ENCODE measurements at regions not wholly inside any gene's neighbourhood (a gene's known extent, or its start where the extent isn't known, plus 50 kb on each side); places are given as distances from the start of the nearest gene placed in this dataset.

DNA sequence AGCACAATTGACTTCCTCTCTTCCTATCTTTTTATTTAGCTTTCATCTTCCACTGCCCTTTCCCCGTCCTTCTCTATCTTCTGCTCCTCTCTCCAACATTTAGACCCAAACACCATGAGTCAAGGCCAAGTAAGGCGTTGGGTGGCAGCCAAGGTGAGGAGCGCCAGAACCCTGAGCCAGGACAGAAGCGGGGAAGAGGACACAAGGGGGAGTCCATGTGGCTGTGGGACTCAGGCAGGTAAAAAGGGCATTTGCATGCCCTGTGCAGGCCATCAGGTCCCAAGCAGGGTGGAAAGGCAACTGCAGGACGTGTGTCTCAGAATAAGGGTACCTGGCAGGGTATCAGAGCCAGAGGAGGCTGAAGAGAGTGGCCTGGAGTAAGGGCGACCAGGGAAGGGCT, 192.4 kb upstream of the PFKP start:
- TF ChIP-seq OSR2 (tag by site-specific recombination; IDR thresholded peaks at IDR 0.05) (no peak), ZBTB8A (tag by site-specific recombination; IDR thresholded peaks at IDR 0.05) (no peak), SP2 (tag by site-specific recombination; IDR thresholded peaks at IDR 0.05) (no peak), ZNF624 (tag by site-specific recombination; IDR thresholded peaks at IDR 0.05) (no peak), ZNF449 (tag by site-specific recombination; IDR thresholded peaks at IDR 0.05) (no peak), KLF9 (tag by site-specific recombination; IDR thresholded peaks at IDR 0.05; ENCODE audit: low read depth) (no peak), KLF10 (tag by site-specific recombination; IDR thresholded peaks at IDR 0.05) (no peak), ZNF792 (tag by site-specific recombination; IDR thresholded peaks at IDR 0.05) (no peak), HOXA7 (CRISPR knock-in tag; IDR thresholded peaks at IDR 0.05; ENCODE audit: borderline replicate concordance) (no peak), ZNF311 (tag by site-specific recombination; IDR thresholded peaks at IDR 0.05; ENCODE audit: borderline replicate concordance) (no peak)
- TF ChIP-seq, protein P1, sequence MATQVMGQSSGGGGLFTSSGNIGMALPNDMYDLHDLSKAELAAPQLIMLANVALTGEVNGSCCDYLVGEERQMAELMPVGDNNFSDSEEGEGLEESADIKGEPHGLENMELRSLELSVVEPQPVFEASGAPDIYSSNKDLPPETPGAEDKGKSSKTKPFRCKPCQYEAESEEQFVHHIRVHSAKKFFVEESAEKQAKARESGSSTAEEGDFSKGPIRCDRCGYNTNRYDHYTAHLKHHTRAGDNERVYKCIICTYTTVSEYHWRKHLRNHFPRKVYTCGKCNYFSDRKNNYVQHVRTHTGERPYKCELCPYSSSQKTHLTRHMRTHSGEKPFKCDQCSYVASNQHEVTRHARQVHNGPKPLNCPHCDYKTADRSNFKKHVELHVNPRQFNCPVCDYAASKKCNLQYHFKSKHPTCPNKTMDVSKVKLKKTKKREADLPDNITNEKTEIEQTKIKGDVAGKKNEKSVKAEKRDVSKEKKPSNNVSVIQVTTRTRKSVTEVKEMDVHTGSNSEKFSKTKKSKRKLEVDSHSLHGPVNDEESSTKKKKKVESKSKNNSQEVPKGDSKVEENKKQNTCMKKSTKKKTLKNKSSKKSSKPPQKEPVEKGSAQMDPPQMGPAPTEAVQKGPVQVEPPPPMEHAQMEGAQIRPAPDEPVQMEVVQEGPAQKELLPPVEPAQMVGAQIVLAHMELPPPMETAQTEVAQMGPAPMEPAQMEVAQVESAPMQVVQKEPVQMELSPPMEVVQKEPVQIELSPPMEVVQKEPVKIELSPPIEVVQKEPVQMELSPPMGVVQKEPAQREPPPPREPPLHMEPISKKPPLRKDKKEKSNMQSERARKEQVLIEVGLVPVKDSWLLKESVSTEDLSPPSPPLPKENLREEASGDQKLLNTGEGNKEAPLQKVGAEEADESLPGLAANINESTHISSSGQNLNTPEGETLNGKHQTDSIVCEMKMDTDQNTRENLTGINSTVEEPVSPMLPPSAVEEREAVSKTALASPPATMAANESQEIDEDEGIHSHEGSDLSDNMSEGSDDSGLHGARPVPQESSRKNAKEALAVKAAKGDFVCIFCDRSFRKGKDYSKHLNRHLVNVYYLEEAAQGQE (tag by site-specific recombination; IDR thresholded peaks at IDR 0.05), result no peak
- TF ChIP-seq, protein P2, sequence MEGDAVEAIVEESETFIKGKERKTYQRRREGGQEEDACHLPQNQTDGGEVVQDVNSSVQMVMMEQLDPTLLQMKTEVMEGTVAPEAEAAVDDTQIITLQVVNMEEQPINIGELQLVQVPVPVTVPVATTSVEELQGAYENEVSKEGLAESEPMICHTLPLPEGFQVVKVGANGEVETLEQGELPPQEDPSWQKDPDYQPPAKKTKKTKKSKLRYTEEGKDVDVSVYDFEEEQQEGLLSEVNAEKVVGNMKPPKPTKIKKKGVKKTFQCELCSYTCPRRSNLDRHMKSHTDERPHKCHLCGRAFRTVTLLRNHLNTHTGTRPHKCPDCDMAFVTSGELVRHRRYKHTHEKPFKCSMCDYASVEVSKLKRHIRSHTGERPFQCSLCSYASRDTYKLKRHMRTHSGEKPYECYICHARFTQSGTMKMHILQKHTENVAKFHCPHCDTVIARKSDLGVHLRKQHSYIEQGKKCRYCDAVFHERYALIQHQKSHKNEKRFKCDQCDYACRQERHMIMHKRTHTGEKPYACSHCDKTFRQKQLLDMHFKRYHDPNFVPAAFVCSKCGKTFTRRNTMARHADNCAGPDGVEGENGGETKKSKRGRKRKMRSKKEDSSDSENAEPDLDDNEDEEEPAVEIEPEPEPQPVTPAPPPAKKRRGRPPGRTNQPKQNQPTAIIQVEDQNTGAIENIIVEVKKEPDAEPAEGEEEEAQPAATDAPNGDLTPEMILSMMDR (tag by site-specific recombination; IDR thresholded peaks at IDR 0.05), result no peak
